ENCODE measurements at regions not wholly inside any gene's neighbourhood (a gene's known extent, or its start where the extent isn't known, plus 50 kb on each side); places are given as distances from the start of the nearest gene placed in this dataset.
"Not testable (repeated sequence)": the region's sequence is repeated elsewhere in the genome, so short reads cannot be mapped to it uniquely, and the experiment has no call there.

DNA sequence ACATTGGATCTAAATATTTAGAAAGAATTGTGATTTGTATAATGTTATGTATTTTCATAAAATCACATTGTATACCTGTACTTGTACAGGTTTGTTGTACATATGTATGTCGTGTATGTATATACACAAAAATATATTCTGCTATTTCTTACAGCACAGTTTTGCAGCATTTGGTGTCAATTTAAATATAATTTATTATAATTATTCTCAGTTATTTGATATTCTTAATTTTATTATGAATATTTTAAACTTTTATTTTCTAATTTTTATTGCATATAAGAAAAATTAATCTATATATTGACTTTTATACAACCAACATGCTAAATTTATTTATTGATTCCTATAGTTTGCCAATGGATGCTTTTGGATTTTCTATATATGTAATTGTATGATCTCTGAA is 137.0 kb downstream of the GOLGA6L6 start:
- TF ChIP-seq, protein P1, sequence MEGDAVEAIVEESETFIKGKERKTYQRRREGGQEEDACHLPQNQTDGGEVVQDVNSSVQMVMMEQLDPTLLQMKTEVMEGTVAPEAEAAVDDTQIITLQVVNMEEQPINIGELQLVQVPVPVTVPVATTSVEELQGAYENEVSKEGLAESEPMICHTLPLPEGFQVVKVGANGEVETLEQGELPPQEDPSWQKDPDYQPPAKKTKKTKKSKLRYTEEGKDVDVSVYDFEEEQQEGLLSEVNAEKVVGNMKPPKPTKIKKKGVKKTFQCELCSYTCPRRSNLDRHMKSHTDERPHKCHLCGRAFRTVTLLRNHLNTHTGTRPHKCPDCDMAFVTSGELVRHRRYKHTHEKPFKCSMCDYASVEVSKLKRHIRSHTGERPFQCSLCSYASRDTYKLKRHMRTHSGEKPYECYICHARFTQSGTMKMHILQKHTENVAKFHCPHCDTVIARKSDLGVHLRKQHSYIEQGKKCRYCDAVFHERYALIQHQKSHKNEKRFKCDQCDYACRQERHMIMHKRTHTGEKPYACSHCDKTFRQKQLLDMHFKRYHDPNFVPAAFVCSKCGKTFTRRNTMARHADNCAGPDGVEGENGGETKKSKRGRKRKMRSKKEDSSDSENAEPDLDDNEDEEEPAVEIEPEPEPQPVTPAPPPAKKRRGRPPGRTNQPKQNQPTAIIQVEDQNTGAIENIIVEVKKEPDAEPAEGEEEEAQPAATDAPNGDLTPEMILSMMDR (IDR thresholded peaks at IDR 0.05): not testable (repeated sequence)
- TF ChIP-seq MAX (IDR thresholded peaks at IDR 0.05; ENCODE audit: low read depth); TAF1 (IDR thresholded peaks at IDR 0.05; ENCODE audit: borderline replicate concordance, low read depth, low read length); RCOR1 (IDR thresholded peaks at IDR 0.05; ENCODE audit: low read length): not testable (repeated sequence)
